SK-N-MC (cell line): ENCODE measurements at regions not wholly inside any gene's neighbourhood (a gene's known extent, or its start where the extent isn't known, plus 50 kb on each side); places are given as distances from the start of the nearest gene placed in this dataset.

Experiments
- DNase-seq: peaks from one replicate; pipeline ENCODE4 v3.0.0-alpha.2; 2011; ENCODE audit warnings: low read depth, low spot score
- H3K27ac ChIP-seq: fragments of 200-600 bp; sonication (generic); 2 replicates; pipeline ENCODE4 v1.5.1; 2016; ENCODE audit warnings: mixed run types
- H3K36me3 ChIP-seq: fragments of 200-600 bp; sonication (generic); 2 replicates; pipeline ENCODE4 v1.6.1; 2017; ENCODE audit warnings: antibody characterized with exemption, low read length, mixed read lengths; ENCODE audit not compliant: insufficient read depth
- H3K4me3 ChIP-seq: fragments of 200-600 bp; sonication (generic); 2 replicates; pipeline ENCODE4 v1.5.1; 2016
- H3K9ac ChIP-seq: fragments of 200-600 bp; sonication (generic); 2 replicates; pipeline ENCODE4 v1.8.0; 2017; ENCODE audit warnings: mixed run types, mixed read lengths; ENCODE audit not compliant: insufficient read length
- H3K9me3 ChIP-seq: fragments of 200-600 bp; sonication (generic); 2 replicates; pipeline ENCODE4 v1.6.1; 2017; ENCODE audit warnings: low read depth, mild to moderate bottlenecking, antibody characterized with exemption, low read length, moderate library complexity, mixed read lengths
- EZH2 ChIP-seq: fragments of 200-600 bp; sonication (generic); IDR thresholded peaks from one replicate; pipeline ENCODE4 v1.6.1; 2017; ENCODE audit warnings: antibody characterized with exemption
- FOXP2 ChIP-seq: optimal IDR thresholded peaks from 2 replicates; pipeline ENCODE3; 2011; ENCODE audit warnings: mild to moderate bottlenecking, moderate library complexity; ENCODE audit not compliant: insufficient read depth; ENCODE audit errors: extremely low read length, control extremely low read depth
- POLR2AphosphoS5 ChIP-seq: IDR thresholded peaks from 2 replicates; pipeline ENCODE4 v1.6.1; 2012; ENCODE audit warnings: mild to moderate bottlenecking, low read depth, low read length, borderline replicate concordance

DNA sequence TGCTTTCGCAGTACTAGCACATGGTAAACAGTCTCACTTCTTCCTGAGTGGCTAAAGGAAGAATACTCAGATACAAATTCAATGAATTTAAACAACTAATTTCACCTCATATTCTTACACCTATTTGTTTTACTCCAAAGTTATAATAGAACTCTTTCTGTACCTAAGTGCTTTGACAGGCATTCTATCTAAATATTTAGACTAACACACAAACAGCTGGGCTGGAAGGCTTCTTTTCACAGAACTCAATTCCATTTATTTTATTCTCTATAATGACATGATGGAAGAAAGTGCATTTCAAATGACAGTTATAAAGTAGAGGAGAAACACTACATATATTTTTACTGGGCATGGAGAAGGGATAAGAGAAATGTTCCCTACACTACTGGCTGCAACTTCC lies 384.9 kb upstream of the SPTLC3 start:
- DNase-seq = no peak
- H3K4me3 ChIP-seq = no peak overlapping the region
- H3K9ac ChIP-seq = no peak overlapping the region
- no peak overlapping the region for H3K27ac ChIP-seq
- no peak for TF ChIP-seq FOXP2
- no peak for TF ChIP-seq EZH2
- no peak for TF ChIP-seq POLR2AphosphoS5
- H3K36me3 ChIP-seq = no peaks in the 10 kb centered on the region
- H3K9me3 ChIP-seq = no peaks in the 10 kb centered on the region

DNA sequence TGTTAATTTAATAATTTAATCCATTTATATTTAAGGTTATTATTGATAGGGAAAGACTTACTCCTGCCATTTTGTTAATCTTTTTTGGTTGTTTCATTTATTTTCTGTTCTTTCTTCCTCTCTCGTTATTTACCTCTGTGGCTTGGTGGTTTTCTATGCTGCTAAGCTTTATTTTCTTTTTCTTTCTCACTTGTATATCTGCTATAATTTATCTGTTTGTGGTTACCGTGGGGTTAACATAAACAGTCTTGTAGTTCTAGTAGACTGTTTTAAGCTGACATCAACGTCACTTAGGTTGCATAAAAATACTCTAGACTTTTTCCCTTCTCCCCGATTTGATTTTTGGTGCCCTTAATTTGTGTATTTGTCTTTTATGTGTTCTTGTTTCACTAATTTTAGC lies 381.3 kb upstream of the SPTLC3 start:
- H3K36me3 ChIP-seq = no peaks in the 10 kb centered on the region
- TF ChIP-seq FOXP2 (no peak), EZH2 (no peak), POLR2AphosphoS5 (no peak)

DNA sequence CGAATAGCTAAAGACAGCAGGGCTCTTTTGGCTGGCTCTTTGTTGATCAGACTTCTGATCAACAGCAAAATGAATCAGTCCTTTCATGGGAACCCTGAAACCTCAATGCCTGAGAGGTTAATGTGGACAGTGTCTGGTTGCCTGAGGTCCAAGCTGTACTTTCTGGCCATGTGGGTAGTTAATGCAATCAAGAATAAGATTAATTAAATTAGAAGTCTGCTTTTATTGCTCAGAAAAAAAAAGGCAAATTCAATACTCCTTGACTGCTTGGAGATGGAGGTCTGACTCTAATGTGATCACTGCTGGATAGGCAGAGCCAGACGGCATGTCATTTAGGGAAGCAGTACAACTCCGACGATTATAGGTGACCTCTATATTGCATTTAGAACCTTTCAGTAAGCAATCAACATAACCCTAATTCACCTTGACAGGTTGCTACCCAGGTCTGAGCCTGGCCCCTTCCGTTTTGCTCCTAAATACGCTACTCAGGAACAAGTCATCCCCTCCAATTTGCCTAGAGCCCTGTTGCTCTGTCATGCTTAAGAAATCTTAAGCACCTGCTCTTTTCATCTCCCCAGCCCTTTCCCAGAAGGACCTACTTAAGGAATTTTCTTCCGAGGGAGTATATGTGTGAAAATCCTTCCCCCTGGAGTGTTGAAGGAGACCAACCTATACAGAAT lies 370.0 kb upstream of the SPTLC3 start:
- H3K9ac ChIP-seq = no peak overlapping the region
- H3K9me3 ChIP-seq = no peaks in the 10 kb centered on the region
- H3K36me3 ChIP-seq = no peaks in the 10 kb centered on the region
- TF ChIP-seq EZH2 (no peak), POLR2AphosphoS5 (no peak), FOXP2 (no peak)
- no peak overlapping the region for H3K4me3 ChIP-seq
- DNase-seq = no peak
- no peak overlapping the region for H3K27ac ChIP-seq

More for the DNA sequence above, 381.3 kb upstream of the SPTLC3 start:
- Histone ChIP-seq H3K9me3 (no peaks in the 10 kb centered on the region), H3K27ac (no peak overlapping the region), H3K4me3 (no peak overlapping the region), H3K9ac (no peak overlapping the region)
- DNase-seq = no peak

DNA sequence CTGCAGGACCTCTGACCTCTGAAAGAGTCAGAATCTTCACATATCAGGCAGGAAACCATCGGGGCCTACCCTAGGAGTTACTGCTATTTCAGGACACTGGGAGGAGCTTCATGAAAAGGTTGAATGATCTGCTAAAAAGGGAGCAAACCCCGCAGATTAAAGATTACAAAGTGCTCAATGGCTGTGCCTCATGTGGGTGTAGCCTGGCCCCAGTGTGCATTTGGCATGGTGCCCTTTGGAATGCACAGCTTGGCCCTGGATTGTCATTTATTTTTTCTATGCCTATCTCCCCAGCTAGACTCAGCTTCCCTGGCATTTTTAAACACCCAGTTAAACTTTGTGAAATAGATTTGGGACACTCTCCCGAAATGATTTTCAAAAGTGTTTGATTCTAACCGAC lies 368.5 kb upstream of the SPTLC3 start:
- TF ChIP-seq EZH2 = no peak
- no peak for TF ChIP-seq FOXP2
- no peak for TF ChIP-seq POLR2AphosphoS5
- DNase-seq = no peak
- Histone ChIP-seq H3K4me3 (no peak overlapping the region), H3K36me3 (no peaks in the 10 kb centered on the region), H3K9ac (no peak overlapping the region), H3K27ac (no peak overlapping the region), H3K9me3 (no peaks in the 10 kb centered on the region)

DNA sequence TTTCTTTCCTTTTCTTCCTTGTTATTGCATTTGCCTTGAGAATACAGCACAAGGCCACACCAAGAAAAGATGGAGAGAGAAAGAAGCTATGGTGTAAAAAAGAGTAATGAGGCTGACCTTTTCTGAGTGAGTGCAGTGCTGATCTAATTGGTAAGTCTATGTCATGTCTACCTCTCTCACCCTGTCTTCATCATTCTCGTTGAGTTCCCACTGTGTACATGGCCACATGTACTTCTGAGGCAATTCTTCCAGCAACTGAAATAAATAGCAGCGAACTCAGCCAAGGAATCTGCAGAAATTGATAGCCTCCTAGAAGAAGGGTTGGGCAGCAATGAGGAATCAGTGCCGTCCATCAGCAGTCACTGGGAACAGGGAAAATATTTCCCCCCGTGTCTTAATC lies 367.2 kb upstream of the SPTLC3 start:
- H3K4me3 ChIP-seq = no peak overlapping the region
- no peak overlapping the region for H3K27ac ChIP-seq
- DNase-seq = no peak
- no peaks in the 10 kb centered on the region for H3K9me3 ChIP-seq
- no peaks in the 10 kb centered on the region for H3K36me3 ChIP-seq
- TF ChIP-seq EZH2 (no peak), POLR2AphosphoS5 (no peak), FOXP2 (no peak)
- H3K9ac ChIP-seq = no peak overlapping the region

DNA sequence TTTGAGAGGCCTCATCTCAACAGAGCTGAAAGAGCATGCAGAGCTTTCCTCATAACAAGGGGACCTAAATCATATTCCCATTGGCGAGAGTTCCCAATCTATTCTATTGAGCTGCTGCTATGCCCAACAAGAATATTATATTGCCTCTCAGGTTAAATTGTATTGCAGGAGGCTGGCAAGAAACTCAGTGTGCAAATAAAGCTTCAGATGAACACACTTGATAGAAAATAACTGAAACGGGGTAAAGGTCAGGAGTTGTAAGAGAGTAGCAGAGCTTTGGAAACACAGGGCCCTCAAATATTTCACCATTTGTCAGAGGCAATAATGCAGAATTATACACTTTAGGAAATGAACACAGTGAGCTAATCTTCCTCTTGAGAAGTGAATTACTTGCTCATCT lies 364.3 kb upstream of the SPTLC3 start:
- Histone ChIP-seq H3K27ac (no peak overlapping the region), H3K36me3 (no peaks in the 10 kb centered on the region), H3K9ac (no peak overlapping the region), H3K4me3 (no peak overlapping the region), H3K9me3 (no peaks in the 10 kb centered on the region)
- DNase-seq = no peak
- no peak for TF ChIP-seq EZH2
- no peak for TF ChIP-seq FOXP2
- no peak for TF ChIP-seq POLR2AphosphoS5

DNA sequence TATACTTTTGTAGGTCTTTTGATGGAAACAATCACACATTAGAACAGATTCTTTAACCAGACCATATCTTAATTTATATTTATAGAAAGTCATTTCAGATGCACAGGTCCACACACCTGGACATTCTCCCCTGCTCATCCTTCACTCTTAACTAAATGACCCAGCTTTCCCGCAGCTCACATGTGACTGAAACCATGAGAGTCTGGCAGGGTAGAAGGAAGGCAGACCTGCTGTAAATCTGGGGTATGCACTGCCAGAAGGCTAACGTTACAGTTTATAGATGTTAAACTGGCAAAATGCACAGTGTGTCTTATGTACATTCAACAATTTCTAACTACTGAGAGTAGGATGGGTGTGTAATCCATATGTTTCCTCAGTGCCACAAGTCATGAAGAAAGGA lies 359.5 kb upstream of the SPTLC3 start:
- no peak overlapping the region for H3K4me3 ChIP-seq
- TF ChIP-seq EZH2 (no peak), POLR2AphosphoS5 (no peak), FOXP2 (no peak)
- H3K9me3 ChIP-seq = no peaks in the 10 kb centered on the region
- no peak for DNase-seq
- H3K9ac ChIP-seq = no peak overlapping the region
- H3K27ac ChIP-seq = no peak overlapping the region
- no peaks in the 10 kb centered on the region for H3K36me3 ChIP-seq

DNA sequence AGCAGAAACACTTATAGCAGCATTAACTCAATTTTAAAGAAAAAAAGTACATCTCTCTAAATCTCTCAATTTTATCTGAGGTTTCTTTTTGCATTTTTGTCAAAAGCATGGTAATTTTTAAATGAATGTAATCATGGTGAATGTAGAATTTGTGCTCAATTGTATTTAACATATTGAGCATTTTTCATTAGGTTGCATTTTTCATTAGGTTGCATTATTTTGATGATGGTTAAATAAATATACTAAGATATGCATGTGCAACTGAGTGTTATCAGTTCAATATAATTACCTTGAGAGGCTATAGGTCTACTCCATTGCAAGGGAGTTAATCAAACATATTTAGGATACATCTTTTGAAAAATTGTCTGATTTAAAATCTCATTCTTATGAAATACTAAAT lies 355.1 kb upstream of the SPTLC3 start:
- no peak for DNase-seq
- H3K9ac ChIP-seq = no peak overlapping the region
- TF ChIP-seq POLR2AphosphoS5 = no peak
- TF ChIP-seq FOXP2 = no peak
- TF ChIP-seq EZH2 = no peak
- H3K36me3 ChIP-seq = no peaks in the 10 kb centered on the region
- no peak overlapping the region for H3K27ac ChIP-seq
- no peak overlapping the region for H3K4me3 ChIP-seq
- H3K9me3 ChIP-seq = no peaks in the 10 kb centered on the region

DNA sequence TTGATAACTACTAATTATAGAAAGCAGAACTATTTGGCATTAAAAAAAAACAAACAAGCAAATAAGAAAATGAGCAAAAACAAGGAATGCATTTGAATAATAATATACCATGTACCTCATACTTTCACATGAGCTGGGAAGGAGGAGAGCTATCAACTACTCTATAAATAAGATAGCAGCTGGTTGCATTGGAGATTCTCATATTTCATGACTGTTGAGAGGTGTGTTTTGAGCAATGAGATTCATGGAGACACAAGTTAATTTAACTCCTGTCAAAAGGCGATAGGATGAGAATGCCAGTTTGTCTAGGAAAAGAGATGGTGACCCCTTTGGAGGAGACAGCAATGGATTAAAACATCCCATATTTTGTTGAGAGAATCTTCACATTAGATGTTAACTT lies 348.8 kb upstream of the SPTLC3 start:
- DNase-seq = no peak
- Histone ChIP-seq H3K36me3 (no peaks in the 10 kb centered on the region), H3K27ac (no peak overlapping the region), H3K4me3 (no peak overlapping the region), H3K9me3 (no peaks in the 10 kb centered on the region), H3K9ac (no peak overlapping the region)
- TF ChIP-seq POLR2AphosphoS5 (no peak), EZH2 (no peak), FOXP2 (no peak)
